Esophagus muscularis mucosa (tissue), 4 donors: ENCODE measurements at regions not wholly inside any gene's neighbourhood (a gene's known extent, or its start where the extent isn't known, plus 50 kb on each side); places are given as distances from the start of the nearest gene placed in this dataset.

Experiments used
- DNase-seq: peaks from one replicate; pipeline ENCODE4 v3.0.0-alpha.2; 2017; ENCODE audit errors: extremely low spot score
- H3K27ac ChIP-seq, 4 donors: fragments of 200-600 bp; sonication (generic); replicated peaks in 1 of 4; 1 replicate in 3 of 4; 2 replicates in 1 of 4; pipeline ENCODE4 v1.5.1; 2016 to 2019; ENCODE audit warnings: mild to moderate bottlenecking in 1 of 4
- H3K27me3 ChIP-seq, 4 donors: fragments of 200-600 bp; sonication (generic); one replicate each; pipeline versions ENCODE4 v1.5.1 to v1.6.0; 2016 to 2019
- H3K36me3 ChIP-seq, 4 donors: fragments of 200-600 bp; sonication (generic); one replicate each; pipeline ENCODE4 v1.5.1; 2016 to 2019
- H3K4me1 ChIP-seq, 4 donors: fragments of 200-600 bp; sonication (generic); one replicate each; pipeline ENCODE4 v1.5.1; 2016 to 2019
- H3K4me3 ChIP-seq, 4 donors: fragments of 200-600 bp; sonication (generic); 1 replicate in 2 of 4; 2 replicates in 2 of 4; pipeline ENCODE4 v1.5.1; 2016 to 2019; ENCODE audit warnings: mild to moderate bottlenecking in 4 of 4, moderate library complexity in 1 of 4
- H3K9me3 ChIP-seq, 4 donors: fragments of 200-600 bp; sonication (generic); 1 replicate in 3 of 4; 2 replicates in 1 of 4; pipeline ENCODE4 v1.5.1; 2016 to 2019
- CTCF ChIP-seq, 3 experiments: fragments of 200-600 bp in 2 of 3; fragments of 450-650 bp in 1 of 3; sonication (generic) in 2 of 3; IDR thresholded peaks; one replicate each; pipeline ENCODE4 v1.5.1; 2017 to 2019; ENCODE audit warnings: antibody characterized with exemption in 3 of 3, mild to moderate bottlenecking in 2 of 3, moderate library complexity in 1 of 3
- EP300 ChIP-seq: sonication (generic); formaldehyde crosslinking; IDR thresholded peaks from one replicate; pipeline ENCODE4 v1.6.1; 2017; ENCODE audit warnings: antibody characterized with exemption
- POLR2A ChIP-seq: fragments of 450-650 bp; IDR thresholded peaks from one replicate; pipeline ENCODE4 v1.6.1; 2017; ENCODE audit warnings: antibody characterized with exemption, moderate library complexity, mild to moderate bottlenecking, low read depth
- POLR2AphosphoS5 ChIP-seq, 2 donors: sonication (generic); formaldehyde crosslinking; IDR thresholded peaks; one replicate each; pipeline ENCODE4 v1.6.1; 2017; ENCODE audit warnings: antibody characterized with exemption in 2 of 2
- WGBS: methylation state at CpG from one replicate; pipeline ENCODE4 v1.1.5; 2018; 5-methylcytosine and 5-hydroxymethylcytosine counted together
- intact Hi-C: fragments of 100-400 bp; cut with DNase I; formaldehyde crosslinking; loops from one replicate; pipeline ENCODE4 v1.15.1; 2023

- H3K36me3 ChIP-seq = no peaks in the 10 kb centered on the region
- DNase-seq = no peak
- TF ChIP-seq EP300 (no peak), CTCF (IDR thresholded peaks at IDR 0.05) (no peak), POLR2A (no peak), POLR2AphosphoS5 (IDR thresholded peaks at IDR 0.05) (no peak)
- WGBS = 88% methylated on average over 8 of the region's 11 CpGs
- intact Hi-C loops = no loop called here
- no peaks in the 10 kb centered on the region for H3K9me3 ChIP-seq
- H3K27me3 ChIP-seq = no peaks in the 10 kb centered on the region
- H3K4me3 ChIP-seq = no peak overlapping the region
- H3K27ac ChIP-seq = no peak overlapping the region
- peaks cover 0 to 16% (median 0%) of the 10 kb centered on the region in 4 donors for H3K4me1 ChIP-seq
These were observed 63.5 kb upstream of the ZMIZ1 start for GRCh38 chr10:79005126-79005810.

- Histone ChIP-seq H3K27ac (no peak overlapping the region), H3K4me3 (no peak overlapping the region), H3K9me3 (no peaks in the 10 kb centered on the region), H3K27me3 (no peaks in the 10 kb centered on the region), H3K36me3 (no peaks in the 10 kb centered on the region), H3K4me1 (peaks cover 0 to 12% (median 0%) of the 10 kb centered on the region in 4 donors)
- no peak for DNase-seq
- intact Hi-C loops = no loop called here
- TF ChIP-seq POLR2A = no peak
- TF ChIP-seq CTCF (IDR thresholded peaks at IDR 0.05) = no peak
- no peak for TF ChIP-seq EP300
- no peak for TF ChIP-seq POLR2AphosphoS5 (IDR thresholded peaks at IDR 0.05)
- 86% methylated on average over 8 of the region's 8 CpGs for WGBS
These were observed 61.7 kb upstream of the ZMIZ1 start for GRCh38 chr10:79007018-79007417.

GRCh38 chr10:79007421-79008319 is 61.1 kb upstream of the ZMIZ1 start:
- DNase-seq = no peak

GRCh38 chr10:79009145-79009544 is 59.6 kb upstream of the ZMIZ1 start:
- no peak overlapping the region for H3K27ac ChIP-seq
- no peaks in the 10 kb centered on the region for H3K9me3 ChIP-seq
- H3K4me3 ChIP-seq = no peak overlapping the region
- DNase-seq = no peak
- TF ChIP-seq POLR2AphosphoS5 (IDR thresholded peaks at IDR 0.05) = no peak
- no peak for TF ChIP-seq CTCF (IDR thresholded peaks at IDR 0.05)
- no peak for TF ChIP-seq POLR2A
- TF ChIP-seq EP300 = no peak
- H3K27me3 ChIP-seq = no peaks in the 10 kb centered on the region
- 93% methylated on average over 4 of the region's 5 CpGs for WGBS
- intact Hi-C loops = no loop called here
- peaks cover 0 to 12% (median 0%) of the 10 kb centered on the region in 4 donors for H3K4me1 ChIP-seq
- H3K36me3 ChIP-seq = no peaks in the 10 kb centered on the region

More at GRCh38 chr10:79007421-79008319, 61.1 kb upstream of the ZMIZ1 start:
- Histone ChIP-seq H3K36me3 (no peaks in the 10 kb centered on the region), H3K9me3 (no peaks in the 10 kb centered on the region), H3K4me3 (no peak overlapping the region), H3K27me3 (no peaks in the 10 kb centered on the region), H3K27ac (no peak overlapping the region), H3K4me1 (peaks cover 0 to 12% (median 0%) of the 10 kb centered on the region in 4 donors)
- no peak for TF ChIP-seq POLR2A
- TF ChIP-seq EP300 = no peak
- TF ChIP-seq CTCF (IDR thresholded peaks at IDR 0.05) = no peak
- no peak for TF ChIP-seq POLR2AphosphoS5 (IDR thresholded peaks at IDR 0.05)
- 71% methylated on average over 5 of the region's 5 CpGs for WGBS
- intact Hi-C loops = no loop called here
